NCI-H446 (cell line): ENCODE measurements at regions not wholly inside any gene's neighbourhood (a gene's known extent, or its start where the extent isn't known, plus 50 kb on each side); places are given as distances from the start of the nearest gene placed in this dataset.
"Not testable (repeated sequence)": the region's sequence is repeated elsewhere in the genome, so short reads cannot be mapped to it uniquely, and the experiment has no call there.

Experiments
- DNase-seq, 2 experiments: peaks; one replicate each; lab custom pipeline; 2025; lab: John Stamatoyannopoulos, UW

- no peak for DNase-seq
These were observed 133.4 kb downstream of the MACC1 start for GRCh38 chr7:20083781-20084180.

- no peak for DNase-seq
These were observed 138.1 kb downstream of the MACC1 start for GRCh38 chr7:20079080-20079479.

- DNase-seq, result no peak
These were observed 140.3 kb downstream of the MACC1 start for GRCh38 chr7:20076835-20077234.

GRCh38 chr7:20075992-20076820 is 141.0 kb downstream of the MACC1 start:
- DNase-seq, result peak in 1 of 2 experiments; percentile 52

GRCh38 chr7:20075440-20075839 is 141.7 kb downstream of the MACC1 start:
- no peak for DNase-seq

- DNase-seq, result not testable (repeated sequence)
These were observed 149.2 kb downstream of the MACC1 start for GRCh38 chr7:20068004-20068403.

GRCh38 chr7:20064974-20065862 is 152.0 kb downstream of the MACC1 start:
- DNase-seq, result peak; percentile 61 to 78

- peak; percentile 5 to 37 for DNase-seq
These were observed 152.8 kb downstream of the MACC1 start for GRCh38 chr7:20064181-20064970.

- no peak for DNase-seq
These were observed 153.5 kb downstream of the MACC1 start for GRCh38 chr7:20063644-20064043.

GRCh38 chr7:20062932-20063331 is 154.3 kb downstream of the MACC1 start:
- DNase-seq, result no peak

- no peak for DNase-seq
These were observed 163.7 kb downstream of the MACC1 start for GRCh38 chr7:20053334-20054104.

- no peak for DNase-seq
These were observed 166.8 kb downstream of the MACC1 start for GRCh38 chr7:20050241-20050966.

- no peak for DNase-seq
These were observed 178.5 kb downstream of the MACC1 start for GRCh38 chr7:20038676-20039075.

- DNase-seq, result no peak
These were observed 181.8 kb downstream of the MACC1 start for GRCh38 chr7:20035279-20035875.

- DNase-seq, result no peak
These were observed 183.4 kb downstream of the MACC1 start for GRCh38 chr7:20033621-20034400.

- DNase-seq, result no peak
These were observed 184.4 kb downstream of the MACC1 start for GRCh38 chr7:20032741-20033140.

- no peak for DNase-seq
These were observed 186.2 kb downstream of the MACC1 start for GRCh38 chr7:20030915-20031362.

GRCh38 chr7:20030417-20030816 is 186.8 kb downstream of the MACC1 start:
- DNase-seq, result no peak

- no peak for DNase-seq
These were observed 190.4 kb downstream of the MACC1 start for GRCh38 chr7:20026762-20027161.
